Suprapubic skin (tissue), 3 donors: ENCODE measurements at regions not wholly inside any gene's neighbourhood (a gene's known extent, or its start where the extent isn't known, plus 50 kb on each side); places are given as distances from the start of the nearest gene placed in this dataset.

ENCODE experiments used
- POLR2A ChIP-seq, 2 donors: fragments of 450-650 bp; IDR thresholded peaks; one replicate each; pipeline ENCODE4 v1.6.1; 2017; ENCODE audit warnings: antibody characterized with exemption in 2 of 2, mild to moderate bottlenecking in 2 of 2, moderate library complexity in 2 of 2
- TF ChIP-seq, protein P1 (sequence below), 2 donors: fragments of 200-600 bp in 1 of 2; fragments of 450-650 bp in 1 of 2; sonication (generic) in 1 of 2; IDR thresholded peaks; one replicate each; pipeline ENCODE4 v1.5.1; 2016 to 2019; ENCODE audit warnings: antibody characterized with exemption in 2 of 2, mild to moderate bottlenecking in 1 of 2, moderate library complexity in 1 of 2

DNA sequence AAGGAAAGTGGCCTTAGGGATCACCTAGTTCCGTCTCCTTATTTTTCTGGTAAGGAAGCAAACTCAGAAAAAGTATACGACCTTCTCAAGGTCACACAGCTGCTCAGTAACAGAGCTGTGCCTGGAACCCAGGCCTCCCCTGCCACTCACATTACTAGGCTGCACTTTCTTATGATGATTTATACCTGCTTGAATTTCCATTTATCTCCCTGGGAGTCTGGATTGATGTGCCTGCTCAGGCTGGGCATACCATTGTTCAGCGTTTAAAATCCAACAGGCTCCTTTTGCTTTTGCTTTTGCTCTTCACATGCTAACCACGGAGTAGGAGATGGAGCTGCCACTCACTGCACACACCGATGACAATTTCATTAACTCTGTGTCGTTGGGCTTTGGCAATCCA is 241.0 kb downstream of the OLFM4 start:
- TF ChIP-seq, protein P1, sequence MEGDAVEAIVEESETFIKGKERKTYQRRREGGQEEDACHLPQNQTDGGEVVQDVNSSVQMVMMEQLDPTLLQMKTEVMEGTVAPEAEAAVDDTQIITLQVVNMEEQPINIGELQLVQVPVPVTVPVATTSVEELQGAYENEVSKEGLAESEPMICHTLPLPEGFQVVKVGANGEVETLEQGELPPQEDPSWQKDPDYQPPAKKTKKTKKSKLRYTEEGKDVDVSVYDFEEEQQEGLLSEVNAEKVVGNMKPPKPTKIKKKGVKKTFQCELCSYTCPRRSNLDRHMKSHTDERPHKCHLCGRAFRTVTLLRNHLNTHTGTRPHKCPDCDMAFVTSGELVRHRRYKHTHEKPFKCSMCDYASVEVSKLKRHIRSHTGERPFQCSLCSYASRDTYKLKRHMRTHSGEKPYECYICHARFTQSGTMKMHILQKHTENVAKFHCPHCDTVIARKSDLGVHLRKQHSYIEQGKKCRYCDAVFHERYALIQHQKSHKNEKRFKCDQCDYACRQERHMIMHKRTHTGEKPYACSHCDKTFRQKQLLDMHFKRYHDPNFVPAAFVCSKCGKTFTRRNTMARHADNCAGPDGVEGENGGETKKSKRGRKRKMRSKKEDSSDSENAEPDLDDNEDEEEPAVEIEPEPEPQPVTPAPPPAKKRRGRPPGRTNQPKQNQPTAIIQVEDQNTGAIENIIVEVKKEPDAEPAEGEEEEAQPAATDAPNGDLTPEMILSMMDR (IDR thresholded peaks at IDR 0.05): no peak
- TF ChIP-seq POLR2A (IDR thresholded peaks at IDR 0.05): no peak
